Mammary epithelial cell (primary cell): ENCODE measurements at regions not wholly inside any gene's neighbourhood (a gene's known extent, or its start where the extent isn't known, plus 50 kb on each side); places are given as distances from the start of the nearest gene placed in this dataset.

Experiments used
- EZH2 ChIP-seq: IDR thresholded peaks from 2 replicates; pipeline ENCODE4 v1.6.1; 2012; ENCODE audit warnings: low read length, inconsistent platforms, borderline replicate concordance
- TF ChIP-seq, protein P1 (sequence below), 2 donors: IDR thresholded peaks in 1 of 2; conservative IDR thresholded peaks in 1 of 2; 2 replicates each; pipeline ENCODE4 v1.5.1; 2011 to 2012; ENCODE audit warnings: inconsistent platforms in 2 of 2, low read length in 2 of 2, mild to moderate bottlenecking in 2 of 2, control low read depth in 1 of 2, low read depth in 1 of 2; ENCODE audit not compliant: insufficient read depth in 1 of 2; ENCODE audit errors: extremely low read depth in 1 of 2

DNA sequence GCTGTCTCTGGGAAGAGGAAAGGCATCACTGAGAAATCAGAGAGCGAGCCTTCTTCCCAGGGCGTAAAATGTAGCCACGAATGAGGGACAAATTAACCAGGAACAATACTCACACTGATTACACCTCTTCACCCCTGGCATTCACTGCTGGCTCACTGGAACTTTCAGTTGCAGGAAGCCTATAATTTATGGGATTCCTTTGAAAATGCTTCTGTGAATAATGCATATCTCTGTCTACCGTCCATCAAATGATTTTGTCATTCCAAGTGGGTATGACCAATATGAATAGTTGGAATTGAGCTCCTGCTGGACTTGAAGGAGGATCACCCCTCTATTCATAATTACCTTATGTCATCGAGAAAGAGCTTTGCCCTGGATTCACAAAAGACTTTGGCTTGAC lies 360.3 kb upstream of the FZD8 start:
- TF ChIP-seq EZH2 = no peak
- TF ChIP-seq, protein P1, sequence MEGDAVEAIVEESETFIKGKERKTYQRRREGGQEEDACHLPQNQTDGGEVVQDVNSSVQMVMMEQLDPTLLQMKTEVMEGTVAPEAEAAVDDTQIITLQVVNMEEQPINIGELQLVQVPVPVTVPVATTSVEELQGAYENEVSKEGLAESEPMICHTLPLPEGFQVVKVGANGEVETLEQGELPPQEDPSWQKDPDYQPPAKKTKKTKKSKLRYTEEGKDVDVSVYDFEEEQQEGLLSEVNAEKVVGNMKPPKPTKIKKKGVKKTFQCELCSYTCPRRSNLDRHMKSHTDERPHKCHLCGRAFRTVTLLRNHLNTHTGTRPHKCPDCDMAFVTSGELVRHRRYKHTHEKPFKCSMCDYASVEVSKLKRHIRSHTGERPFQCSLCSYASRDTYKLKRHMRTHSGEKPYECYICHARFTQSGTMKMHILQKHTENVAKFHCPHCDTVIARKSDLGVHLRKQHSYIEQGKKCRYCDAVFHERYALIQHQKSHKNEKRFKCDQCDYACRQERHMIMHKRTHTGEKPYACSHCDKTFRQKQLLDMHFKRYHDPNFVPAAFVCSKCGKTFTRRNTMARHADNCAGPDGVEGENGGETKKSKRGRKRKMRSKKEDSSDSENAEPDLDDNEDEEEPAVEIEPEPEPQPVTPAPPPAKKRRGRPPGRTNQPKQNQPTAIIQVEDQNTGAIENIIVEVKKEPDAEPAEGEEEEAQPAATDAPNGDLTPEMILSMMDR (conservative IDR thresholded peaks at IDR 0.05 in 1 of 2, IDR thresholded peaks at IDR 0.05 in 1 of 2; ENCODE audit: extremely low read depth in 1 of 2, insufficient read depth in 1 of 2, low read depth in 1 of 2, low read length in 2 of 2) = no peak
